ENCODE measurements at regions not wholly inside any gene's neighbourhood (a gene's known extent, or its start where the extent isn't known, plus 50 kb on each side); places are given as distances from the start of the nearest gene placed in this dataset.

GRCh38 chr14:27114180-27114579, 516.3 kb upstream of the NOVA1 start:
- H3K4me3 ChIP-seq (ENCODE audit: low read depth, low read length) = no peak overlapping the region
- TF ChIP-seq CTCF (IDR thresholded peaks at IDR 0.05; ENCODE audit: borderline replicate concordance, insufficient read depth, low read depth, low read length) = no peak

GRCh38 chr14:27123162-27123561, 525.3 kb upstream of the NOVA1 start:
- TF ChIP-seq CTCF (IDR thresholded peaks at IDR 0.05; ENCODE audit: borderline replicate concordance, insufficient read depth, low read depth, low read length) = no peak

GRCh38 chr14:27127838-27128237, 530.0 kb upstream of the NOVA1 start:
- no peak for TF ChIP-seq CTCF (IDR thresholded peaks at IDR 0.05; ENCODE audit: borderline replicate concordance, insufficient read depth, low read depth, low read length)
- H3K4me3 ChIP-seq (ENCODE audit: low read depth, low read length) = no peak overlapping the region

More at GRCh38 chr14:27123162-27123561, 525.3 kb upstream of the NOVA1 start:
- H3K4me3 ChIP-seq (ENCODE audit: low read depth, low read length) = no peak overlapping the region

GRCh38 chr14:27134200-27134599, 536.4 kb upstream of the NOVA1 start:
- H3K4me3 ChIP-seq (ENCODE audit: low read depth, low read length) = no peak overlapping the region
- no peak for TF ChIP-seq CTCF (IDR thresholded peaks at IDR 0.05; ENCODE audit: borderline replicate concordance, insufficient read depth, low read depth, low read length)

- no peak overlapping the region for H3K4me3 ChIP-seq (ENCODE audit: low read depth, low read length)
- no peak for TF ChIP-seq CTCF (IDR thresholded peaks at IDR 0.05; ENCODE audit: borderline replicate concordance, insufficient read depth, low read depth, low read length)
Observed at GRCh38 chr14:27145170-27145569, 547.3 kb upstream of the NOVA1 start.

GRCh38 chr14:27148143-27148542, 550.3 kb upstream of the NOVA1 start:
- H3K4me3 ChIP-seq (ENCODE audit: low read depth, low read length) = no peak overlapping the region
- TF ChIP-seq CTCF (IDR thresholded peaks at IDR 0.05; ENCODE audit: borderline replicate concordance, insufficient read depth, low read depth, low read length) = no peak

GRCh38 chr14:27164139-27164538, 566.3 kb upstream of the NOVA1 start:
- no peak for TF ChIP-seq CTCF (IDR thresholded peaks at IDR 0.05; ENCODE audit: borderline replicate concordance, insufficient read depth, low read depth, low read length)
- H3K4me3 ChIP-seq (ENCODE audit: low read depth, low read length) = no peak overlapping the region

All from GM12875 (cell line).